ENCODE measurements at regions not wholly inside any gene's neighbourhood (a gene's known extent, or its start where the extent isn't known, plus 50 kb on each side); places are given as distances from the start of the nearest gene placed in this dataset.

DNA sequence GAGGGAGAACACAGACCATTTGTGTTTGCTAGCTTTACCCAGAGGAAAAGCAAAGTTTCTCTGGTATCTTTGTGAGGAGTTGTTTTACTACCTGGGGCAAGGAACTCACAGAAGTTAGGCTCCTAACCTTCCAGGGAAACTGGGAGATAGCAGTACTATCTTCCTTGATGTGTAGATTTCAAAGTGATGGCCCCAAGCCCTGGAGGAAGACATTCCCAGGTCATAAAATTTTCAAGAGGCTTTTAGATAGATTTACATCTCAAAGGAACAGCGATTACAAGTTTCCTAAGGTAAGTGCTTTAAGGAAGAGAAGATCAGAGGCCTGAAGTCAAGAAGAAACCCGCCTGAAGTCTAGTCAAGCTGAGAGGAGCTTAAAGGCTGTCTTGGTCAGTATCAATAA, 1187.8 kb upstream of the TMEFF2 start:
- TF ChIP-seq, protein P1, sequence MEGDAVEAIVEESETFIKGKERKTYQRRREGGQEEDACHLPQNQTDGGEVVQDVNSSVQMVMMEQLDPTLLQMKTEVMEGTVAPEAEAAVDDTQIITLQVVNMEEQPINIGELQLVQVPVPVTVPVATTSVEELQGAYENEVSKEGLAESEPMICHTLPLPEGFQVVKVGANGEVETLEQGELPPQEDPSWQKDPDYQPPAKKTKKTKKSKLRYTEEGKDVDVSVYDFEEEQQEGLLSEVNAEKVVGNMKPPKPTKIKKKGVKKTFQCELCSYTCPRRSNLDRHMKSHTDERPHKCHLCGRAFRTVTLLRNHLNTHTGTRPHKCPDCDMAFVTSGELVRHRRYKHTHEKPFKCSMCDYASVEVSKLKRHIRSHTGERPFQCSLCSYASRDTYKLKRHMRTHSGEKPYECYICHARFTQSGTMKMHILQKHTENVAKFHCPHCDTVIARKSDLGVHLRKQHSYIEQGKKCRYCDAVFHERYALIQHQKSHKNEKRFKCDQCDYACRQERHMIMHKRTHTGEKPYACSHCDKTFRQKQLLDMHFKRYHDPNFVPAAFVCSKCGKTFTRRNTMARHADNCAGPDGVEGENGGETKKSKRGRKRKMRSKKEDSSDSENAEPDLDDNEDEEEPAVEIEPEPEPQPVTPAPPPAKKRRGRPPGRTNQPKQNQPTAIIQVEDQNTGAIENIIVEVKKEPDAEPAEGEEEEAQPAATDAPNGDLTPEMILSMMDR (conservative IDR thresholded peaks at IDR 0.05; ENCODE audit: low read depth, low read length), result no peak
- TF ChIP-seq EZH2 (IDR thresholded peaks at IDR 0.05; ENCODE audit: borderline replicate concordance, low read depth, low read length, poor library complexity, severe bottlenecking), result no peak
